22Rv1 (cell line): ENCODE measurements at regions not wholly inside any gene's neighbourhood (a gene's known extent, or its start where the extent isn't known, plus 50 kb on each side); places are given as distances from the start of the nearest gene placed in this dataset.

Experiments
- ZFX ChIP-seq: fragments of 450-650 bp; IDR thresholded peaks from 2 replicates; pipeline ENCODE4 v1.6.1; 2017; ENCODE audit warnings: antibody characterized with exemption, borderline replicate concordance
- TF ChIP-seq, protein P1 (sequence below): fragments of 450-650 bp; IDR thresholded peaks from 2 replicates; pipeline ENCODE4 v1.5.1; 2017; ENCODE audit warnings: mild to moderate bottlenecking

DNA sequence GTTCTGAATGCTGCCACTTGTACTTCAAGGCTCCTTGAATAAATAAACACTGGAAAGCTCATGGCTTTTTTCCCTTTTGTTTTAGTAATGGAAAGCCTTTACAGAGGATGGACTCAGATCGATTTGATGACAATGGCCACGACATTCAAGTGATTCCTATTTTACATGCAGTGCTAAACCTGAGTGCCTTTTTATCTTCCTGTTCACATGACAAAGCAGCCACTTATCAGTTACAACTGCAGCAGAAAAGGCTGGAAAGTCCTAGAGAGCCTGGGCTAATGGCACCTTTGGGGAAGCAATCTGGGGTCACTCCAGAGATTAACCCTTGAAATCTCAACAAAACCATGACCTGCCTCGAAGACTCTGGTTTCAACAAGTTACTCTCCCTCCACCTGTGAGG, 249.0 kb upstream of the AUTS2 start:
- TF ChIP-seq, protein P1, sequence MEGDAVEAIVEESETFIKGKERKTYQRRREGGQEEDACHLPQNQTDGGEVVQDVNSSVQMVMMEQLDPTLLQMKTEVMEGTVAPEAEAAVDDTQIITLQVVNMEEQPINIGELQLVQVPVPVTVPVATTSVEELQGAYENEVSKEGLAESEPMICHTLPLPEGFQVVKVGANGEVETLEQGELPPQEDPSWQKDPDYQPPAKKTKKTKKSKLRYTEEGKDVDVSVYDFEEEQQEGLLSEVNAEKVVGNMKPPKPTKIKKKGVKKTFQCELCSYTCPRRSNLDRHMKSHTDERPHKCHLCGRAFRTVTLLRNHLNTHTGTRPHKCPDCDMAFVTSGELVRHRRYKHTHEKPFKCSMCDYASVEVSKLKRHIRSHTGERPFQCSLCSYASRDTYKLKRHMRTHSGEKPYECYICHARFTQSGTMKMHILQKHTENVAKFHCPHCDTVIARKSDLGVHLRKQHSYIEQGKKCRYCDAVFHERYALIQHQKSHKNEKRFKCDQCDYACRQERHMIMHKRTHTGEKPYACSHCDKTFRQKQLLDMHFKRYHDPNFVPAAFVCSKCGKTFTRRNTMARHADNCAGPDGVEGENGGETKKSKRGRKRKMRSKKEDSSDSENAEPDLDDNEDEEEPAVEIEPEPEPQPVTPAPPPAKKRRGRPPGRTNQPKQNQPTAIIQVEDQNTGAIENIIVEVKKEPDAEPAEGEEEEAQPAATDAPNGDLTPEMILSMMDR: no peak
- TF ChIP-seq ZFX: no peak
